MCF 10A (cell line): ENCODE measurements at regions not wholly inside any gene's neighbourhood (a gene's known extent, or its start where the extent isn't known, plus 50 kb on each side); places are given as distances from the start of the nearest gene placed in this dataset.

ENCODE experiments used
- BruUV-seq: library from RNA; stranded (reverse); fragments of 400-500 nt; replicated peaks from 2 replicates; lab custom pipeline; 2021; lab: Mats Ljungman, UMichigan
- CTCF ChIA-PET: fragments of 300-600 bp; sonication (Branson Sonifier 250); formaldehyde crosslinking; extraction: SDS; loops from one replicate; lab custom pipeline; 2021; ENCODE audit warnings: antibody characterized with exemption, inconsistent platforms; lab: Yijun Ruan, JAX
- POLR2A ChIA-PET: fragments of 300-600, 350-650 bp; sonication (Branson Sonifier 250); formaldehyde crosslinking; extraction: SDS; loops from one replicate; lab custom pipeline; 2020; ENCODE audit warnings: antibody characterized with exemption, inconsistent platforms; lab: Yijun Ruan, JAX
- DNase-seq: peaks from one replicate; pipeline ENCODE4 v3.0.0-alpha.2; 2018; ENCODE audit not compliant: unreplicated experiment
- H3K27ac Mint-ChIP-seq: one replicate; pipeline ENCODE4 v1.8.0; 2022; ENCODE audit warnings: mild to moderate bottlenecking, low read depth, mixed read lengths; ENCODE audit not compliant: unreplicated experiment
- H3K27me3 Mint-ChIP-seq: one replicate; pipeline ENCODE4 v1.8.0; 2022; ENCODE audit warnings: mixed read lengths; ENCODE audit not compliant: insufficient read depth, unreplicated experiment
- H3K36me3 Mint-ChIP-seq: one replicate; pipeline ENCODE4 v1.8.0; 2022; ENCODE audit warnings: mild to moderate bottlenecking, moderate library complexity, mixed read lengths; ENCODE audit not compliant: insufficient read depth, unreplicated experiment
- H3K4me1 Mint-ChIP-seq: one replicate; pipeline ENCODE4 v1.8.0; 2022; ENCODE audit warnings: mixed read lengths; ENCODE audit not compliant: insufficient read depth, unreplicated experiment
- H3K4me3 Mint-ChIP-seq: one replicate; pipeline ENCODE4 v1.8.0; 2022; ENCODE audit warnings: mild to moderate bottlenecking, moderate library complexity, mixed read lengths; ENCODE audit not compliant: unreplicated experiment
- H3K9me3 Mint-ChIP-seq: one replicate; pipeline ENCODE4 v1.8.0; 2022; ENCODE audit warnings: mixed read lengths; ENCODE audit not compliant: unreplicated experiment
- intact Hi-C: fragments of 100-400 bp; cut with micrococcal nuclease; formaldehyde crosslinking; loops from 2 replicates; pipeline ENCODE4 v1.14.1; 2022
- TF ChIP-seq, protein P1 (sequence below): fragments of 200-600 bp; IDR thresholded peaks from one replicate; pipeline ENCODE4 v1.8.0; 2022; ENCODE audit warnings: antibody characterized with exemption, mild to moderate bottlenecking; ENCODE audit not compliant: unreplicated experiment

DNA sequence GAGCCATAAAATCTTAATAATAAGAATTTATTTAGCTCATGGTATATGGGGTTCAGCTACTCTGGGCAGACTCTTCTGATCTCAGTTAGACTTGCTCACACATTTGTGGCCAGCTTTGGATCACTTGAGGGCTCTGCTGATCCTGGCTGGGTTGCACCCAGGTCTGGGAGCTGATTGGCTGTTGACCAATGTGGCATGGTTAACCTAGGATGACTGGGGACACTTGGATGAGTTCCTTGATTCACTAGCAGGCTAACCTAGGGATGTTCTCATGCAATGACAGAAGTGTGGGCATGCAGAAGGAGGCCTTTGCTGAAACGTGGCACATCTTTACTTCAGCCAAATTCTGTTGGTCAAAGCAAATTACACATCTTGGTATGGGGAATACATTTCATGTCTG lies 569.5 kb downstream of the UTRN start:
- CTCF ChIA-PET, result no interaction called here
- no peak for DNase-seq

DNA sequence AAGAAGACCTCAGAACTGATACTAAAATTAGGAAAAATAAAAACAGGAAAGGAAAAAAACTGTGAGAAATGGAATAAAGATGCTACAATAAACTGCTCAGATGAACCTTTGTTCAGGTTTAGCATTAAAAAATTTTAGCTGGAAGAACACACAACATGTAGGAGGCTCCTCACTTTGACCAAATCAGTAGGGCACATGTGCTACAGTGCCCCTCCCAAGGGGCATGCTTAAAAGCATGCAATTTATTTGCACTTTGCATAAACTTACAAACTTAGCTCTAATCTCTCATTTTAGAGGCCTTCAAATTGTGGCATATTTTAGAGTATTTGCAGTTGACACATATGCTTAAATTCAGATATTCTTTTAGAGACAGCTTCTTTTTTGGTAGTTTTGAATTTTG lies 570.2 kb downstream of the UTRN start:
- intact Hi-C loops, result no loop called here
- H3K36me3 Mint-ChIP-seq, result no peaks in the 10 kb centered on the region
- POLR2A ChIA-PET, result no interaction called here

More for the DNA sequence above, 569.5 kb downstream of the UTRN start:
- H3K27me3 Mint-ChIP-seq, result no peaks in the 10 kb centered on the region
- no peaks in the 10 kb centered on the region for H3K36me3 Mint-ChIP-seq
- BruUV-seq, result no TSS peak
- no peaks in the 10 kb centered on the region for H3K4me1 Mint-ChIP-seq
- POLR2A ChIA-PET, result no interaction called here
- TF ChIP-seq, protein P1, sequence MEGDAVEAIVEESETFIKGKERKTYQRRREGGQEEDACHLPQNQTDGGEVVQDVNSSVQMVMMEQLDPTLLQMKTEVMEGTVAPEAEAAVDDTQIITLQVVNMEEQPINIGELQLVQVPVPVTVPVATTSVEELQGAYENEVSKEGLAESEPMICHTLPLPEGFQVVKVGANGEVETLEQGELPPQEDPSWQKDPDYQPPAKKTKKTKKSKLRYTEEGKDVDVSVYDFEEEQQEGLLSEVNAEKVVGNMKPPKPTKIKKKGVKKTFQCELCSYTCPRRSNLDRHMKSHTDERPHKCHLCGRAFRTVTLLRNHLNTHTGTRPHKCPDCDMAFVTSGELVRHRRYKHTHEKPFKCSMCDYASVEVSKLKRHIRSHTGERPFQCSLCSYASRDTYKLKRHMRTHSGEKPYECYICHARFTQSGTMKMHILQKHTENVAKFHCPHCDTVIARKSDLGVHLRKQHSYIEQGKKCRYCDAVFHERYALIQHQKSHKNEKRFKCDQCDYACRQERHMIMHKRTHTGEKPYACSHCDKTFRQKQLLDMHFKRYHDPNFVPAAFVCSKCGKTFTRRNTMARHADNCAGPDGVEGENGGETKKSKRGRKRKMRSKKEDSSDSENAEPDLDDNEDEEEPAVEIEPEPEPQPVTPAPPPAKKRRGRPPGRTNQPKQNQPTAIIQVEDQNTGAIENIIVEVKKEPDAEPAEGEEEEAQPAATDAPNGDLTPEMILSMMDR, result no peak
- no peaks in the 10 kb centered on the region for H3K9me3 Mint-ChIP-seq
- no peak overlapping the region for H3K4me3 Mint-ChIP-seq
- intact Hi-C loops, result no loop called here
- no peak overlapping the region for H3K27ac Mint-ChIP-seq

DNA sequence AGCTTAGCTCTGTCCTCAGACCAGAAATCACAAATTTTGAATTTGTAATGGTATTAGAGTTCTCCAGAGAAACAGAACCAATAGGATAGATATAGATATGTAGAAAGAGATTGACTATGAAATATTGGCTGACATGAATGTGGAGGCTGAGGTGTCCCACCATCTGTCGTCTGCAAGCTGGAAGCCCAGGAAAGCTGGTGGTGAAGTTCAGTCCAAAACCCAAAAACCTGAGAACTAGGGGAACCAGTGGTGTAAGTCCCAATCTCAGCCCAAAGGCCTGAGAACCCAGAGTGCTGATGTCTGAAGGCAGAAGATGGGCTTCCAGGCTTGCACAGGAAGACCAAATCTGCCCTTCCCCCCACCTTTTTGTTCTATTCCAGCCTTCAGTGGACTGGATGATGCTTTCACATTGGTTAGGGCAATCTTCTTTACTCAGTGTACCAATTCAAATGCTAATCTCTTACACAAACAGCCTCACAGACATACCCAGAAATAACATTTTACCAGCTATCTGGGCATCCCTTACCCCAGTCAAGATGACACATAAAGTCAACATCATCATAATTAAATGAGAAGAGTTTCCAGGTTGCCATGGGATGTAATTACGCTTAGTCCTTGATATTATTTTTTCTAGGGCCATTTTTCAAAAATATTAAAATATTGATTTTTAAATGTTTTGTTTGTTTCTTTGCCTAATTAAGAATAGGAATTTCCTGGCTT lies 570.8 kb downstream of the UTRN start:
- Mint-ChIP-seq H3K4me3 (no peak overlapping the region), H3K36me3 (no peaks in the 10 kb centered on the region), H3K4me1 (no peaks in the 10 kb centered on the region), H3K9me3 (no peaks in the 10 kb centered on the region), H3K27ac (no peak overlapping the region), H3K27me3 (no peaks in the 10 kb centered on the region)
- ChIA-PET POLR2A (no interaction called here), CTCF (interaction anchor here (0.6 kb wide), 1 partner anchor 217 kb away, joined by 3 read pairs; no protein-coding TSS in a partner anchor)
- BruUV-seq, result no TSS peak
- no peak for DNase-seq
- intact Hi-C loops, result no loop called here
- TF ChIP-seq, protein P1, result no peak

More for the DNA sequence above, 570.2 kb downstream of the UTRN start:
- H3K27me3 Mint-ChIP-seq, result no peaks in the 10 kb centered on the region
- TF ChIP-seq, protein P1, result no peak
- no TSS peak for BruUV-seq
- H3K9me3 Mint-ChIP-seq, result no peaks in the 10 kb centered on the region
- no peak overlapping the region for H3K27ac Mint-ChIP-seq
- no peak for DNase-seq
- CTCF ChIA-PET, result no interaction called here
- H3K4me3 Mint-ChIP-seq, result no peak overlapping the region
- no peaks in the 10 kb centered on the region for H3K4me1 Mint-ChIP-seq

DNA sequence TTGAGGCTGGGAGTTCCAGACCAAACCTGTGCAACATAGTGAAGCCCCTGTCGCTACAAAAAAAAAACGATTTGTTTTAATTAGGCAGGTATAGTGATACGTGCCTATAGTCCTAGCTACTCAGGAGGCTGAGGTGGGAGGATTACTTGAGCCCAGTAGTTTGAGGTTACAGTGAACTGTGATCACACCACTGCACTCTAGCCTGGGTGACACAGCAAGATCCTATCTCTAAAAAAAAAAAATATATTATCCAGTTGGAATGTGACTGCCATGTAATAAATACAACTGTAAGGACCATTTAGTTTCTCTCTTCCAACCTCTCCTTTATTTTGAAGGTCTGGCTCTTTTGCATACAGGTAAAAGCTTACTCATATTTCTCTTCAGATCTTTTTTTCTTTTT lies 571.5 kb downstream of the UTRN start:
- H3K4me3 Mint-ChIP-seq, result no peak overlapping the region
- H3K27me3 Mint-ChIP-seq, result no peaks in the 10 kb centered on the region
- BruUV-seq, result no TSS peak
- DNase-seq, result no peak
- H3K9me3 Mint-ChIP-seq, result no peaks in the 10 kb centered on the region
- H3K27ac Mint-ChIP-seq, result no peak overlapping the region
- ChIA-PET POLR2A (interaction anchor here (0.7 kb wide), 1 partner anchor 1156 kb away, joined by 4 read pairs; no protein-coding TSS in a partner anchor), CTCF (interaction anchor here (0.6 to 0.7 kb wide), 3 partner anchors 16 to 218 kb away, joined by 3 read pairs; no protein-coding TSS in a partner anchor)
- TF ChIP-seq, protein P1, result no peak
- intact Hi-C loops, result no loop called here
- no peaks in the 10 kb centered on the region for H3K36me3 Mint-ChIP-seq
- no peaks in the 10 kb centered on the region for H3K4me1 Mint-ChIP-seq
